H9 (cell line): ENCODE measurements at regions not wholly inside any gene's neighbourhood (a gene's known extent, or its start where the extent isn't known, plus 50 kb on each side); places are given as distances from the start of the nearest gene placed in this dataset.

Source experiments
- DNase-seq: peaks from one replicate; pipeline ENCODE4 v3.0.0-alpha.2; 2017
- H2AFZ ChIP-seq: one replicate; pipeline ENCODE4 v1.6.1; 2013; ENCODE audit warnings: mild to moderate bottlenecking, low read length, control low read depth, moderate library complexity
- H2AK5ac ChIP-seq: 2 replicates; pipeline ENCODE4 v1.6.1; 2013; ENCODE audit warnings: low read length, control low read depth, mixed read lengths; ENCODE audit not compliant: insufficient read length
- H2BK120ac ChIP-seq: one replicate; pipeline ENCODE4 v1.6.1; 2013; ENCODE audit warnings: low read depth, mild to moderate bottlenecking, low read length, control low read depth, inconsistent platforms; ENCODE audit not compliant: poor library complexity, severe bottlenecking
- H2BK12ac ChIP-seq: 2 replicates; pipeline ENCODE4 v1.6.1; 2013; ENCODE audit warnings: low read length, control low read depth, mixed read lengths, low read depth; ENCODE audit not compliant: insufficient read length
- H2BK15ac ChIP-seq: 2 replicates; pipeline ENCODE4 v1.6.1; 2013; ENCODE audit warnings: low read depth, low read length, control low read depth
- H2BK20ac ChIP-seq: one replicate; pipeline ENCODE4 v1.6.1; 2013; ENCODE audit warnings: low read depth, mild to moderate bottlenecking, low read length, control low read depth, inconsistent platforms; ENCODE audit not compliant: poor library complexity, severe bottlenecking
- H2BK5ac ChIP-seq: 2 replicates; pipeline ENCODE4 v1.6.1; 2013; ENCODE audit warnings: low read length, control low read depth, mixed read lengths; ENCODE audit not compliant: insufficient read length
- H3K14ac ChIP-seq: 2 replicates; pipeline ENCODE4 v1.6.1; 2013; ENCODE audit warnings: low read length, control low read depth; ENCODE audit not compliant: insufficient read depth
- H3K18ac ChIP-seq: 2 replicates; pipeline ENCODE4 v1.6.1; 2013; ENCODE audit warnings: low read depth, mild to moderate bottlenecking, mixed read lengths, low read length, control low read depth; ENCODE audit not compliant: insufficient read length
- H3K23ac ChIP-seq: 2 replicates; pipeline ENCODE4 v1.6.1; 2013; ENCODE audit warnings: low read length, control low read depth, mixed read lengths, low read depth; ENCODE audit not compliant: insufficient read length
- H3K23me2 ChIP-seq: 2 replicates; pipeline ENCODE4 v1.6.1; 2013; ENCODE audit warnings: low read depth, mild to moderate bottlenecking, mixed read lengths, low read length, control low read depth; ENCODE audit not compliant: insufficient read length, poor library complexity, severe bottlenecking
- H3K27ac ChIP-seq: 2 replicates; pipeline ENCODE4 v1.5.1; 2013; ENCODE audit warnings: low read length, control low read depth, mixed read lengths, low read depth; ENCODE audit not compliant: insufficient read length
- H3K27me3 ChIP-seq: 2 replicates; pipeline ENCODE4 v1.6.1; 2013; ENCODE audit warnings: low read length, control low read depth, inconsistent platforms; ENCODE audit not compliant: insufficient read depth
- H3K4ac ChIP-seq: 2 replicates; pipeline ENCODE4 v1.6.1; 2013; ENCODE audit warnings: low read depth, mild to moderate bottlenecking, control low read depth, inconsistent platforms, low read length, moderate library complexity
- H3K4me1 ChIP-seq: 2 replicates; pipeline ENCODE4 v1.6.1; 2013; ENCODE audit warnings: low read length, control low read depth, inconsistent platforms; ENCODE audit not compliant: insufficient read depth
- H3K4me2 ChIP-seq: 2 replicates; pipeline ENCODE4 v1.6.1; 2013; ENCODE audit warnings: low read length, control low read depth, mixed read lengths; ENCODE audit not compliant: insufficient read length, insufficient read depth
- H3K56ac ChIP-seq: 2 replicates; pipeline ENCODE4 v1.6.1; 2013; ENCODE audit warnings: low read depth, mild to moderate bottlenecking, mixed read lengths, low read length, control low read depth; ENCODE audit not compliant: insufficient read length
- H3K79me1 ChIP-seq: 2 replicates; pipeline ENCODE4 v1.6.1; 2013; ENCODE audit warnings: low read depth, mild to moderate bottlenecking, moderate library complexity, low read length, control low read depth, inconsistent platforms; ENCODE audit not compliant: insufficient read depth, poor library complexity, severe bottlenecking
- H3K79me2 ChIP-seq: 2 replicates; pipeline ENCODE4 v1.6.1; 2013; ENCODE audit warnings: low read length, control low read depth, inconsistent platforms; ENCODE audit not compliant: insufficient read depth
- H3K9ac ChIP-seq: 2 replicates; pipeline ENCODE4 v1.6.1; 2013; ENCODE audit warnings: low read length, control low read depth, mixed read lengths; ENCODE audit not compliant: insufficient read length; ENCODE audit errors: extremely low read depth
- H3K9me3 ChIP-seq: one replicate; pipeline ENCODE4 v1.6.1; 2013; ENCODE audit warnings: low read depth, low read length, inconsistent platforms; ENCODE audit not compliant: control insufficient read depth
- H3T11ph ChIP-seq: one replicate; pipeline ENCODE4 v1.6.1; 2013; ENCODE audit warnings: mild to moderate bottlenecking, low read length, control low read depth, inconsistent platforms
- H4K20me1 ChIP-seq: one replicate; pipeline ENCODE4 v1.6.1; 2013; ENCODE audit not compliant: control insufficient read depth, insufficient read length, insufficient read depth
- H4K5ac ChIP-seq: 2 replicates; pipeline ENCODE4 v1.6.1; 2013; ENCODE audit warnings: low read depth, mild to moderate bottlenecking, mixed read lengths, low read length, control low read depth; ENCODE audit not compliant: insufficient read length
- H4K8ac ChIP-seq: replicated peaks from 2 replicates; pipeline ENCODE4 v1.6.1; 2013; ENCODE audit warnings: low read length, control low read depth, mixed read lengths, low read depth; ENCODE audit not compliant: insufficient read length
- H4K91ac ChIP-seq: 2 replicates; pipeline ENCODE4 v1.6.1; 2013; ENCODE audit warnings: low read depth, mild to moderate bottlenecking, moderate library complexity, mixed read lengths, low read length, control low read depth; ENCODE audit not compliant: insufficient read length
- H3K27ac Mint-ChIP-seq, 3 experiments: 2 replicates in 2 of 3; 3 replicates in 1 of 3; pipeline ENCODE4 v1.8.0; 2020 to 2021; ENCODE audit warnings: mixed read lengths in 3 of 3, mild to moderate bottlenecking in 1 of 3, moderate library complexity in 1 of 3
- H3K27me3 Mint-ChIP-seq: 2 replicates; pipeline ENCODE4 v1.8.0; 2021; ENCODE audit warnings: low read depth, mild to moderate bottlenecking, moderate library complexity, mixed read lengths
- H3K36me3 Mint-ChIP-seq, 3 experiments: 2 replicates in 2 of 3; 3 replicates in 1 of 3; pipeline ENCODE4 v1.8.0; 2020 to 2021; ENCODE audit warnings: low read depth in 3 of 3, mixed read lengths in 3 of 3; ENCODE audit not compliant: insufficient read depth in 1 of 3
- H3K4me1 Mint-ChIP-seq, 2 experiments: 2 replicates each; pipeline ENCODE4 v1.8.0; 2020; ENCODE audit warnings: mixed read lengths in 2 of 2
- H3K4me3 Mint-ChIP-seq, 2 experiments: 2 replicates in 1 of 2; 3 replicates in 1 of 2; pipeline ENCODE4 v1.8.0; 2020 to 2021; ENCODE audit warnings: mild to moderate bottlenecking in 2 of 2, mixed read lengths in 2 of 2, moderate library complexity in 1 of 2
- H3K9me3 Mint-ChIP-seq, 2 experiments: 2 replicates in 1 of 2; 3 replicates in 1 of 2; pipeline ENCODE4 v1.8.0; 2020; ENCODE audit warnings: mild to moderate bottlenecking in 2 of 2, mixed read lengths in 2 of 2, moderate library complexity in 1 of 2
- CTCF ChIP-seq: fragments of 200-600 bp; sonication (generic); conservative IDR thresholded peaks from 3 replicates; pipeline ENCODE4 v1.8.0; 2021; ENCODE audit warnings: antibody characterized with exemption, mild to moderate bottlenecking
- WGBS: extraction: QIAGEN DNeasy Blood & Tissue Kit; methylation state at CpG from one replicate; pipeline ENCODE4 v1.1.7; 2013; ENCODE audit warnings: missing lambda C conversion rate, low lambda C conversion rate, mixed read lengths; ENCODE audit not compliant: insufficient read length; ENCODE audit errors: extremely low coverage; 5-methylcytosine and 5-hydroxymethylcytosine counted together

DNA sequence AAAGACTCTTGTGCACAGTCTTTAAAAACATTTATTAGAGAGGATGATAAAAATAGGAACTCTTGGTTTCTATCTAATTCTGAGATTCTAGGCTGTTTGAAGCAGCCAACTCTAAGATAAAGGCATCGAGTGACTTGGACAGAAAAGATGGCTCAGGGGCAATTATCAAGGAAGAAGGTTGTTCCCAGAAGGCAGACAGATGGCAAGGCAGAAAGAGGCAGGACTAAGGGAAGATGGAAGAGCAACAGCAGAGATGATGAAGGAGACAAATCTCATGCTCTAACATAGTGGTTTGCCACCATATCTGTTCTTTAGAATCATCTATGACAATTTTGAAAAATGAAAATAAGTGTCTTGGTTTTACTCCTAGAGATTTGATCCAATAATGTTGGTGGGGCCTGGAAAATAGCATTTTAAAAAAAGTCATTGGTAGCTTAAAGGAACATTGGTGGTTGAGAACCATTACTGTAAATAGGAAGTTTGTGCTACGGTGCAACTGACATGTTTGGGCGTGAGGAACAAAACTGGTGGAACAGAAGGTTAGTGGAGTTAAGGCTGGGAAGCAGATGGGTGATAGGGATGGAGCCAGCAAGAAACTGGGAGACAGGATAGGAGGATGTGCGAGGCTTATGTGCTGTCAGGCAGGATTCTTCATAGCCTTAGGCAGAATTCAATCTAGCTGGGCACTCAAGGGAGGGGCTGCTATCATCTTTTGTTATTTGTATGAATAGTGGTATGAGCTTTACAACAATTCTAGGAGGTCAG lies 751.1 kb downstream of the DHX35 start:
- H3K4me2 ChIP-seq, result no peak overlapping the region
- no peak for DNase-seq
- no peak overlapping the region for H3K27ac Mint-ChIP-seq
- no peaks in the 10 kb centered on the region for H3K36me3 Mint-ChIP-seq
- no peaks in the 10 kb centered on the region for H3K27me3 ChIP-seq
- no peaks in the 10 kb centered on the region for H3K4me1 ChIP-seq
- no peak overlapping the region for H3K4ac ChIP-seq
- no peak overlapping the region for H2BK12ac ChIP-seq
- H3K4me1 Mint-ChIP-seq, result no peaks in the 10 kb centered on the region
- no peak overlapping the region for H3K18ac ChIP-seq
- no CpG with 5 or more reads among the region's 4 CpGs for WGBS
- H2BK5ac ChIP-seq, result no peak overlapping the region
- no peaks in the 10 kb centered on the region for H3K9me3 ChIP-seq
- no peaks in the 10 kb centered on the region; a peak in 1 of 5 replicates for H3K9me3 Mint-ChIP-seq
- H4K8ac ChIP-seq, result no peak overlapping the region
- no peak overlapping the region for H3K23ac ChIP-seq
- no peak overlapping the region for H3T11ph ChIP-seq
- H4K5ac ChIP-seq, result no peak overlapping the region
- H3K4me3 Mint-ChIP-seq, result no peak overlapping the region
- H2AFZ ChIP-seq, result no peak overlapping the region
- no peak overlapping the region for H2BK15ac ChIP-seq
- no peak overlapping the region for H2AK5ac ChIP-seq
- TF ChIP-seq CTCF, result no peak
- H3K56ac ChIP-seq, result no peak overlapping the region
- no peak overlapping the region for H3K9ac ChIP-seq
- H3K79me1 ChIP-seq, result no peaks in the 10 kb centered on the region
- no peaks in the 10 kb centered on the region for H3K23me2 ChIP-seq
- no peak overlapping the region for H2BK20ac ChIP-seq
- H3K14ac ChIP-seq, result no peak overlapping the region
- no peaks in the 10 kb centered on the region for H4K20me1 ChIP-seq
- H3K79me2 ChIP-seq, result no peaks in the 10 kb centered on the region; the same call in 1 of the 2 replicates
- no peak overlapping the region for H3K27ac ChIP-seq
- no peak overlapping the region for H4K91ac ChIP-seq
- H3K27me3 Mint-ChIP-seq, result no peaks in the 10 kb centered on the region
- no peak overlapping the region for H2BK120ac ChIP-seq
